Fibroblast of peridontal ligament (primary cell): ENCODE measurements at regions not wholly inside any gene's neighbourhood (a gene's known extent, or its start where the extent isn't known, plus 50 kb on each side); places are given as distances from the start of the nearest gene placed in this dataset.

Experiments
- DNase-seq: peaks from one replicate; pipeline ENCODE4 v3.0.0-alpha.2; 2010; ENCODE audit errors: extremely low read depth

DNA sequence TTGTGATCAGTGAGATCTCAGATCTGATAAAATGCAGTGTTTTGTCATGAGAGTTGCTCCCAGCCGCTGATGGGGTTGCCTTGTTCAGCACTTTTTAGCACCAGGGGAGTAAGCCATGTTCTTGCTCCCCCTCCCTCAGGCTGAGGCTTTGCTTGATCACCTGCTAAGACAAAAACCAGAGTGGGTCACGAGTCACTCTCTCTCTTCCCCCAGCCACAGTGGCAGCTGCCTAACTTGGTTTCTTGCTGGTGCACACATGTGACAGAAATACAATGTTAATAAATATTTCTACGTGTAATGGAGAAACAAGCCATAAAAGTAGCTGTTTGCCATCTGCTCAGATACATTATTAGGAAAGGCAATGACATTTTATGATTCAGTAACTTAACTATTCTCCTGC lies 212.4 kb upstream of the DMRT1 start:
- DNase-seq = no peak

DNA sequence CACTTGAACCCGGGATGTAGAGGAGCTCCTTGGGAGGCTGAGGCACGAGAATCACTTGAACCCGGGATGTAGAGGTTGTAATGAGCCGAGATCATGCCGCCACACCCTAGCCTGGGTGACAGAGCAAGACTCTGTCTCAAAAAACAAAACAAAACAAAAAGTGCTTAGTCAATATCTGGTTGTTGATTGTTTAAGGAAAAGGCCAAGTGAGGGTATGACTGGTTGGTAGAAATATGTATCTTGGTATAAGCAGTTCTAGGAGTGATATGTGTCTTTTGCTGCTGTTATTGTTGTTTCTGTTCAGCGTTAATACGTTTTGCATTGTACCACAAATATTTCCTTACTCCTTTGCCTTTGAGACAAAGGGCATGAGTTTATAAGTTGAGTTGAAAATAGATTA lies 210.7 kb upstream of the DMRT1 start:
- no peak for DNase-seq

DNA sequence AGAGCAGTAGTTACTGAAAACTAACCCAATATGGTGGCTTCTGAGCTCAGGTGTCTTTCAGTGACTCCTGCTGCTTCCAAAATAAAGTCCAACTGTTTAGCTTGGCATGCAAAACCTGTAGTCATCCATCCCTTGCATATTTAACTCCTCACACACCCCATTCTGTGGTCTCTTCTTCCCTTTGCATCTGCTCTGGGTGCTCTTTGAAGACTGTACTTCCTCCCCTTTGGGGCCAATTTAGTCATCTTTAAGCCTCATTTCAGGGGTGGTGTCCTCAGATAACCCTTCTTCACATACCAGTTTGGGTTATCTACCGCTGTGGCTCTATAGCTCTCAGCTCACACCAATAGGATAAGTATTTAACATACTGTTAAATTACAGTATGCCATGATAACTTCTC lies 209.9 kb upstream of the DMRT1 start:
- no peak for DNase-seq

DNA sequence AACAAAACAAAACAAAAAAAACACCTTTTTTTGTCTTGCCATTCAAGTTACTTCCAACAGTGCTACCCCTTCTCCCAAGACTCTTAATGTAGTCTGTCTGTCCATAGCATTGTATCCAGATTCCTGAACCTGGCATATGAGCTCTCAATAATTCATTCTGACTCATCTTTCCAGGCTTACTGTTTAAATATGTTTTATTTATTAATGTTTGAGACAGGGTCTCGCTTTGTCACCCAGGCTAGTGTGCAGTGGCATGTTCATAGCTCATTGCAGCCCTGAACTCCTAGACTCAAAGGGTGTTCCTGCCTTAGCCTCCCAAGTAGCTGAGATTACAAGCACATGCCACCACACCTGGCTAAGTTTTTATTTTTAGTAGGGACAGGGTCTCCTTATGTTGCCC lies 208.0 kb upstream of the DMRT1 start:
- no peak for DNase-seq

DNA sequence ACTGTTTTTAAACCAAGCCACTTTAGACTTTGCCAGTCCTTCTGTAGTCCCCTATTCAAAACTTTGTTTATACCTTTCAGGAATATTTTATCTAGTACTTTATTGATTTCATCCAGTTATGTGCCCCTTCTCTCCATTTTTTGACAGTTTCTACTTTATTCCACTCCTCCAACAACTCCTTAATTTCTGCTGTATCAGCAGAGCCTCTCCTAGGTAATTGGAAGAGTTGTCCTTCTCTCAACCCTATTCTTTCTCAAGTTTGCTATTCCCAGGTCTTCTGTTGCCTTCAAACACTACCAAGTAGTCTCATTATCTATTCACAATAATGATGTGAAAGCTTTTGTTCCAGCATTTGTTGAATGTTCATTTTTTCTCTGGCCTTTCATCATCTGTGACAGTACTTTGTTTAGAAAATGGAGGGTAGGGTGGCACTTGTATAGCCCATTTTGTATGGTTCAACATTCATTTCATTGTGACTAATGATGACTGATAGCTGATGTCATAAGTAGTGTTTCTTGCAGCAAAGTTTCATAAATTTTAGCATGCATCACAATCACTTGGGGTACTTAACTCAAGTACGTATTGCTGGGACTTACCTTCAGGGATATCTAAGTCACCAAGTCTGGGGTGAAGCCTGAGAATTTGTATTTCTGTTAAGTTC lies 204.4 kb upstream of the DMRT1 start:
- DNase-seq = no peak

DNA sequence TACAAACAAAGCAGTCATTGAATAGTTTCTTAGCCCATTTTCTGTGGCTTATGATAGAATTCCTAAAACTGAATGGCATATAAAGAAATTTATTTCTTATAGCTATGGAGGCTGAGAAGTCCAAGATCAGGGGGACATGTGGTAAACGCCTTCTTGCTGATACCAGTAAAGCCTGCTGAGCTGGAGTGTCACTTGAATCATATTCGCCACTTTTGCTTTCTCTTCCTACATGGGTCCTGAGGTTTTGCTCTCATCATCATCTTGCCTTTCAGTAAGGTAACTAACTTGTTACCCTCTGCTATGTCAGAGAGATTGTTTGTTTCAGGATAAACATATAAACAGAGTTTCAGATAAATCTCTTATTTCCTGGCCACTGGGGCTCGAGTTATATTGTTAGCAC lies 203.3 kb upstream of the DMRT1 start:
- no peak for DNase-seq

DNA sequence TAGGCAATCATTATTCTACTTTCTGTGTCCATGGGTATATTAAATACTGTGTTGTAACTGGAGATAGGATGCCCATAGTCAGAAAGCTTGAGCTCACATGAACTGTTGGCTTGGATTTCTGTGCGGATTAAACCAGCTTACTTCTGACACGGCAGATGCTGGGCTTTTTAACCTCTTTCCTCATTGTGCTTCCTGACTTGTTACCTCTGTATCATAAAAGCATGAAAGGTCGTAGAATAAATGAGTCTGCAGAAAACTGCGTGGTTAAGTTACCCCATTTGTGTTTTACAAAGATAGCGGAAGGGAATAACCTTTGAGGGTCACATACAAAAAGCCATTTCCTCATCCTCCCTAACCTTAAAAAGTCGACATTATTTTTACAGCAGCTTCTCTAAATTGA lies 199.5 kb upstream of the DMRT1 start:
- no peak for DNase-seq

DNA sequence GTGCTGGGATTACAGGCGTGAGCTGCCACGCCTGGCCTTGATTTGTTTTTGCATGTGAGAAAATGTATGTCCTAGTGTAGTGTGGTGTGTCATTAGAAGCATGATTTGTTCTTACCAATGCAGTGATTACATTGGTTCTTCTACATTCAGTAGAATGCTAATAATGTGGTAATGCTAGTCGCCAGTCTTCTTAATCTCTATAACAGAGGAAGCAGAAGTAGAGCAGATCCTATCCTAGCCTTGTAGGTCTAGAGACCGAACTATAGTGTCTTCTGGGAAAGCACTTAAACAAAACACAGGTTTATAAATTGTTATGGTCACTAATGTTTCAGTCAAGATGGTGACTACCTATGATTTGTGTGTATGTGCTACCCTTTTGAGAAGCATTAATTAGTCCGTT lies 197.5 kb upstream of the DMRT1 start:
- DNase-seq = no peak

DNA sequence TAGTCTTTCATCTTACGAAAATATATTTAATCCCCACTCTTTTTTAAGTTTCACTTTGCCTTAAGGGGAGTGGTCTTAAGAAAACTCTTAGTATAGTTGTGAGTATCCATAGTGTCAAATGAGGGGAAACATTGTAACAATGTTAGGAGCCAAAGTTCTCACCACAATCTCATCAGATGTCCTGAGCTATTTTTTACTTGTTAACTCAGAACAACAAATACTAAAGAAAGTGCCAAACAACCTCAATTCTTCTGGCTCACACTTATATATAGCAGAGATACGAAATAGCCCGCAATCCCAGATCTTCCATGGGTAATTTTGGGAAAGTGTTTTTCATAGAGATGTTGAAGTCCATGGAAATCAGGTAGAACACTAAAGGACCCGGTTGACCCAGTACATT lies 194.0 kb upstream of the DMRT1 start:
- DNase-seq = no peak

DNA sequence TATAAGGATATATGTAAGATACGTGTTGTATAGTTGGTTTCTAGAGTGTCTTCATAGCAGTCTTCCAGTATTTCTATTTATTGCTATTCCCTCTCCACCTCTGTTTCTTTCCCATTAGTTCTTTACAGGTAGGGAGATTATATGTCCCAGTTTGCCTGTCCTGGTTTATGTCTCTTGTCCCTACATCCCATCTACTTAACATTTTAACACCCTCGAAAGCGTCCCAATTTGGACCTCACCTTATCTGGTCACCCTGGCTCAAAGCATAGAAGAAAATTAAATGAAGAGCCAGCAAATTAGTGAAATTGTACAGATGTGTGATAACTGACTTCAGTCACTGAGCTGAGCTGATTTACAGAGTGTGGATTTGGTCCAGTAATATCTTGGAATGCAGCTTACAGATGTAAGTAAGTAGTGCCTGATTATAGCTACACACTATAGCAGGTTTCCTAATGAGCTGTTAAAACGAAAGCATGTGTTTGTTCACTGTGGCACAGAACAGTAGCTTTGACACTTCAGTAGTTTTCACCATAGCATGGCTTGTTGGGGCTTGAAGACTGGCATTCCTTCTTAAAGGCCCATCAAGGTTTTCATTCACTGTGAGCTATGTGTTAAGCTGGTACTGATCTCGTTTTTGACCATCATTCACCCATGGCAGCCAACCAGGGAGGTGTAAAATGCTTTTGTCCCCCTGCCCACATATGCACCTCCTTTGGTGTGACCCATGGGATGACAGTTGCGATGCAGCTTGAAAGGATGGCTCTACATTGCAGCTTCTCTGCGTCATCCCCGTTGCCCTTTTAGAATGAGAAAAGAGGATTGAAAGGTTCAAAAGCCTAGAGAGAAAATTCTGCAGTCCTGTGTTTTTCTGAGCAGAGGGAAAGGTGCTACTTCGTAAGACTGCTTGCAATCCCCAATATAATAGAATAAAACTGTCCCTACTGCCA lies 192.1 kb upstream of the DMRT1 start:
- peak; percentile 30 for DNase-seq

DNA sequence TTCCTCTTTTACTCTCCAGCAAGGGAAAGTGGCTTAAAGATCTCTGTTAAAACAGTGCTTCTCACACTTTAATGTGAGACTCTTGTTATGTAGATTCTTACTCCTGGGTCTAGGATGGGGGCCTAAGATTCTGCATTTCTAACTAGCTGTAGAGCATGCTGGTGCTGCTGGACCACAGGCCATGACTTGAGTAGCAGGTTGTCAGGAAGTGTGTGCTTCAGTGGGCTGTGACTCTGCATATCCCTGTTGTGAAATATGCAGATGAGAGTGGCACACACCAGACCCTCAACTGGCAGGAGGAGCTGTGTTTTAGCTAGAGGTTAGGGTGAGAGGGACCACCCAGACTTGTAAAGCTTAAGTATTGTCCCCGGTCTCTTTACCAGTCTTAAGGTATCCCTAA lies 191.1 kb upstream of the DMRT1 start:
- DNase-seq = no peak

DNA sequence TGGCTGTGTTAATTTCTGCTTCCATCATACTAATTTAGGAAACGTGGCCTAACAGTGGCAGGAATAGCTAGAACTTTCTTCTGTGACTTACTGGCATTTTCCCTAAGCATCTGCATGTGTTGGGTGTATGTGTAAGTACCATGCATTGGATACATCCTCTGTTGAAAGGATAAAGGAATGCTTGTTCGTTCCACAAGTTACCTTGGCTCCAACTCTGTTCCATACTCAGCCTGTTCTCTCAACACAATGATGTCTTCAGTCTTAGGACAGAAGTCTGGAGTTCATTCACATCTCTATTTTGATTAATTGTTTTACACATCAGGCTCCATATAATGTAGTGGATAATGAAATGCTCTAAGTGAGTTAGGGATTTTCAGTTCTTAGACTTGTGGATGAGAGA lies 190.1 kb upstream of the DMRT1 start:
- DNase-seq = no peak

DNA sequence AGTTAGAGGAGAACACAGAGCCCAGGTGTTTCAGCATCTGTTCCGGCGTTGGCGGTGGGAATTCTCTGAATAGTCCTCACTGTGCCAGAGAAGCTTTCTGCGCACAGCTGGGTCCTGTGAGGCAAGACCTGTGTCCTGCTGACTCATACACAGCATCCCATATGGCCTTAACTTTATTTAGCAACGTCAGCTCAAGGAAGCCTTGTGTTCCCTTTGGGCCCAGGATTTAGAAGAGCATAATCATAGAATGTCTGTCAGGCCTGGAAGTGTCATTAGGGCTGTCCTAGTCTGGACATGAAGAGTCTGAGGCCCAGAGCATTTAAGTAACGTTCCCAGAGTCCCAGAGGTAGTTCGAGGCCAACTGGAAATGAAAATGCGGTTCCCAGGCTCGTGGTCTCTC lies 188.6 kb upstream of the DMRT1 start:
- peak; percentile 29 for DNase-seq

DNA sequence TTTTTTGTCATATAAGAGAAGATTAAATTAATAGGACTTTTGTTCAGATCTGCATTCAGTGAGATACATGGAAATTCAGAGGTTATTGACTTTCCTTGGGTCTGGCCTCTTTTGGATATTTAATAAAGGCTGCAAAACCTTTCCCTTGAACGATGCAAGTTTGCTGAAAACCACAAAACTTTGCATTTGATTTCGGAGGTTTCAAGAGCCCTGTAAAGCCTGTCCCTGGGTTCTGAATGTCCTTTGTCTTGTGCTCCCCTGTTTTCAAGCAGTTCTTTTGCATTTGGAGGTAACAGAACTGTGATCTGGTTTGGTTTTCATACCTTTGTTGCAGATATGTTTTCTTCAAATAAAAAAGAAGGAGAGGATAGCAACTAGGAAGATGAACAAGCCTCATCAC lies 188.1 kb upstream of the DMRT1 start:
- no peak for DNase-seq

DNA sequence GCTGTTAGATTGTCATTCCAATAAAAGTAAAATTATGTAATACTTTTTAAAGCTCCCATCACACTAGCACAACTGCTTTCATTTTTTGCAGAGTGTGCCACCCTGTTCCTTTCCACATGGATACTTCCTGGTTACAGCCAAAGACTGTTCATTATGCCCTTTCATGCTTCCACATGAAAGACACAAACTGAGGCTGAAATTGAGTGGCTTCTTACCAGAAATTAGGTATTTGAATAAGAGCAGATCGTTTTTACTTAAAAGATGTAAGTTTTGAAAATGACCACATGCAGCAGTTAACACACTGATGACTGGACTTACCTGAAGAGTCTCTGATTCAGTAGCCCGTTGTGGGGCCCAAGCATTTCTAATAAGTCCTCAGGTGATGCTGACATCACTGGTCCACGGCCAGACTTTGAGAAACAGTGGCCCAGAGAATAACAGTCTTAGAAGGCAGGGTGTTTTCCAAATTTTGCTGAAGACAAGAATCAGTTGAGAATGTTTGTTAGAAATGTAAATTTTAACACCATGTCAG lies 187.6 kb upstream of the DMRT1 start:
- DNase-seq = no peak

DNA sequence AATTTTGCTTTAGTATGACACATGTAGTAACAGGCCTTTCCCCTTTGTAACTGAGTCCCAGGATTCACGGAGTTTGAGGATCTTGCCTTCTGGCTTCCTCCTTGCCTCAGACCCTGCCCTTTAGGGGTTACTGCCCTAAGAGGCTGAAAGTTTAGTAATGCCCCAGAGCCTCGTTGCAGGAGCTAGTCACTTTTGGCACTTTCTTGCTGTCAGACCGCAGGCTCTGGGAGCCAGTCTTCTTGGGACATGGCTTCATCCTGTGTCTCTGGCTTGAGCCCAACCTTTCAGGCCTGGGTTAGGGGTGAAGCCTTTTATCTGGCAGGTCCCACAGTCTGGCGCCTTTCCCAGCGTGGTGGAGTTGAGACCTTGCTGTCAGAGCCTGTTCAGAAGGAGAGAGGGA lies 185.6 kb upstream of the DMRT1 start:
- no peak for DNase-seq

DNA sequence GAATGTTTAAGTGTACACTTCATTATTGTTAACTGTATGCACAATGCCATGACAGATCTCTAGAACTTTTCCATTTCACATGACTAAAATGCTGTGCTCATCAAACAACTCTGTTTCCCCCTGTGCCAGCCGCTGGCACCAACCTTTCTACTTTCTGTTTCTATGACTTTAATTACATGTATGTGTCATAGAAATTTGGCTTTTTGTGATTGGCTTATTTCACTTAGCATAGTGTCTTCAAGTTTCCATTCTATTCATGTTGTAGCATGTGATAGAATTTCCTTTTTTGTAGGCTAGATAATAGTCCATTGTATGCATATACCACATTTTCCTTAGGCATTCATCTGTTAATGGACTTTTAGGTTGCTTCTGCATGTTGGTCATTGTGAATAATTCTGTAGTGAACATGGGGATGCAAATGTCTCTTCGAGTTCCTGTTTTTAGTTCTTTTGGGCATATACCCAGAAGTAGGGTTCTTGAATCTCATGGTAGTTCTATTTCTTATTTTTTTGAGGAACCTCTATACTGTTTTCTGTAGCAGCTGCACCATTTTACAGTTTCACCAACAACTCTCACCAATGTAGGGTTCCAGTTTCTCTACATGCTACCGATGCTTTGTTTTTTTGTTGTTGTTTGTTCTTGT lies 184.4 kb upstream of the DMRT1 start:
- DNase-seq = no peak

DNA sequence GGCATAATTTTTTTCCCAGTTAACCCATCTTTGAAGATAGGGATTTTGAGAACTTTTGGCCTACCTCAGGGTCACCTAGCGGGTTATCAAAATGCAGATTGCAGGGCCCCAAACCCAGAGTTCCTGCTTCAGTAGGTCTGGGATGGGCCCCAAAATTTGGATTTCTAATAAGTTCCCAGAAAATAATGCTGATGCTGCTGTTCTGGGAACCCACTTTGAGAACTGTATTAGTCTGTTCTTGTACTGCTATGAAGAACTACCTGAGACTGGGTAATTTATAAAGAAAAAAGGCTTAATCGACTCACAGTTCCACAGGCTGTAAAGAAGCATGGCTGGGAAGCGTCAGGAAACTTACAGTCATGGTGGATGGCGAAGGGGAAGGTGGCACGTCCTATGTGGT lies 182.2 kb upstream of the DMRT1 start:
- no peak for DNase-seq

DNA sequence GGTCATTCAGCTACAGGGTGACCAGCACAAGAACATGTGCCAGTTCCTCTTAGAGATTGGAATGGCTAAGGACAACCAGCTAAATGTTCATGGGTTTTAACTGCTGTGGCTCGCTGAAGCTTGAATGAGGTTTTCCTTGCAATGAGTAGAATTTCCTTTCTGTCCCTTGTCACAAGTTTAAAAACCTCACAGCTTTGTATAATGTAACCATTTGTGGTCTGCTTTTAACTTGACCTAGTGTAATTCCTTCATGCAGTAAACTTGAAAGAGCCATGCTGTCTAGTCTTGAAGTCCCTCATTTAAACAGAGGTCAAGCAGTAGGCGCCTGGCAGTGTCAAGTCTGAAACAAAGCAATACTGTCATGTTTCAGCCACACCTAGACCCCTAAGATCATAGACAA lies 181.3 kb upstream of the DMRT1 start:
- DNase-seq = no peak

DNA sequence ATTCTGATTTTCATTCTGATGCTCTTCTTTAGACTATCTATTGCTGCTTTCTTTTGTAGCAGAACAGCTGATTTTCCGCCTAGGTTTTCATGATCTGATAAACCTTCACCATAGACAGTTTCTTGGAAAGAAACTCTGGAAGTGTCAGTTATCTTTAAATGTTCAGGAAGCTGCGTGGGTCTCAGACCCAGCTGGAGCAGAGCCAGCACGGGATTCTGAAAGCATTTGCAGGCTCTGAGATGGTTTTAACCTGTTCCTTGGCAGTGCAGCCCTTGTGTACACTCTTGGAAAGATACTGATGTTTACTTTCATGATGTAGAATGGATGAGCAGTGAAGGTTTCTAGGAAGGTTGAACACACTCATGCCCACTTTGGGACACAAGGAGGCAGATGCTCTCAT lies 178.0 kb upstream of the DMRT1 start:
- no peak for DNase-seq

DNA sequence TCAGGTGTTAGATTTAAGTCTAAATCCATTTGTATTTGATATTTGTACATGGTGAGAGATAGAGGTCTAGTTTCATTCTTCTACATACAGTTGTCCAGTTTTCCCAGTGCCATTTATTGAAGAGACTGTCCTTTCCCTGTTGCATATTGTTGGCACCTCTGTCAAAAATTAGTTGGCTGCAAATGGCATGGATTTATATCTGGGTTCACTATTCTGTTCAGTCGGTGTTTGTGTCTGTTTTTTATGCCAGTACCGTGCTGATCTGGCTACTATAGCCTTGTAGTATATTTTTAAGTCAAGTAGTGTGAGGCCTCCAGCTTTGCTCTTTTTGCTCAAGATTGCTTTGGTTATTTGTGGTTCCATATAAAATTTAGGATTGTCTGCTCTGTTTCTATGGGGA lies 176.2 kb upstream of the DMRT1 start:
- no peak for DNase-seq

DNA sequence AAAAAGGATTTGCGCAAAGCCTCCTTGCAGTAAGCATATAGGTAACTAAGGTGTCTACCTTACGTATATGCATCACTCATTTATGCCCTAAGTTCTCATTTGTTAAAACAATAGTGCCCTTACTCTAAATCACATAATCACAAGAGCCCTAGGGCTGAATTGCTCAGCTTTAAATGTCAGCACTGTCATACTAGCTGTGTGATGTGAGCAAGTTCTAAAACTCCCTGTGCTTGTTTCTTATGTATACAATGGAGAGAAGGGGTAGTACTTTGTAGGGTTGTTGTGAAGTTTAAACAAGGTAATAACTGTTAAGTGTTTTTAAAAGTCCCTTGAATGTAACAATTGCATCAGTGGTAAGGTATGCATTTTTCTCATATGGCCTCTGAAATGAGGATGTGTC lies 169.5 kb upstream of the DMRT1 start:
- DNase-seq = no peak

DNA sequence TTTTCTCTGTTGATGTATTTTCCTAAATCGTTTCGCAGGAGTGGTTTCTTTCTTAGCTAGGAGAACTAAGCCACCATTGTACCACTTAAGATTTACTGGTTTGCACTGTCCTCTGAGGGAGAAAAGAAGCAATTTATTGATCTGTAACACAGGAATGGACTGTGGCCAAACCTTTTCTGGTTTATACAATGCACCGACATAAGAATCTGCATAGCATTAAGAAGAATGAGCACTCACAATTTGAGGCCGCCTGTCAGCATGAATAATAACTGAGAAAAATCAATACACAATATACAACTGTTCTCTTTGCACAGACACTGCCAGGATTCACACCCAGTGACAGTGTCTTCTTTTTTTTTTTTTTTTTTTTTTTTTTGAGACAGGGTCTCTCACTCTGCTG lies 168.6 kb upstream of the DMRT1 start:
- DNase-seq = no peak
